Uterus (tissue), 3 donors: ENCODE measurements at regions not wholly inside any gene's neighbourhood (a gene's known extent, or its start where the extent isn't known, plus 50 kb on each side); places are given as distances from the start of the nearest gene placed in this dataset.
"Not testable (repeated sequence)": the region's sequence is repeated elsewhere in the genome, so short reads cannot be mapped to it uniquely, and the experiment has no call there.

Source experiments
- DNase-seq, 2 donors: peaks; one replicate each; pipeline ENCODE4 v3.0.0-alpha.2; 2019 to 2020
- H3K27ac ChIP-seq, 2 donors: fragments of 200-600 bp; sonication (generic); 1 replicate in 1 of 2; 2 replicates in 1 of 2; pipeline ENCODE4 v1.5.1; 2016 to 2018
- H3K27me3 ChIP-seq, 2 donors: fragments of 200-600 bp; sonication (generic); one replicate each; pipeline ENCODE4 v1.5.1; 2018 to 2019; ENCODE audit warnings: control low read depth in 1 of 2
- H3K36me3 ChIP-seq, 2 donors: fragments of 200-600 bp; sonication (generic); one replicate each; pipeline ENCODE4 v1.5.1; 2019; ENCODE audit warnings: control low read depth in 1 of 2
- H3K4me1 ChIP-seq, 2 donors: fragments of 200-600 bp; sonication (generic); one replicate each; pipeline ENCODE4 v1.5.1; 2018 to 2019; ENCODE audit warnings: control low read depth in 1 of 2
- H3K4me3 ChIP-seq, 2 donors: fragments of 200-600 bp; sonication (generic); 1 replicate in 1 of 2; 2 replicates in 1 of 2; pipeline ENCODE4 v1.5.1; 2018 to 2019; ENCODE audit warnings: mild to moderate bottlenecking in 1 of 2
- H3K9me3 ChIP-seq, 2 donors: fragments of 200-600 bp; sonication (generic); one replicate each; pipeline ENCODE4 v1.5.1; 2019; ENCODE audit warnings: control low read depth in 1 of 2
- CTCF ChIP-seq, 4 experiments: fragments of 200-600 bp in 2 of 4; fragments of 450-650 bp in 2 of 4; sonication (generic) in 2 of 4; IDR thresholded peaks; one replicate each; pipeline ENCODE4 v1.5.1; 2016 to 2019; ENCODE audit warnings: antibody characterized with exemption in 4 of 4, mild to moderate bottlenecking in 2 of 4, moderate library complexity in 1 of 4
- POLR2A ChIP-seq, 2 donors: fragments of 450-650 bp; IDR thresholded peaks; one replicate each; pipeline ENCODE4 v1.6.1; 2016; ENCODE audit warnings: antibody characterized with exemption in 2 of 2, mild to moderate bottlenecking in 1 of 2, moderate library complexity in 1 of 2
- intact Hi-C: fragments of 100-400 bp; cut with DNase I; formaldehyde crosslinking; loops from one replicate; pipeline ENCODE4 v1.15.1; 2023; ENCODE audit warnings: low total_unique reads
- donor health status: DM: yes; HTN: yes; CAD: no.

DNA sequence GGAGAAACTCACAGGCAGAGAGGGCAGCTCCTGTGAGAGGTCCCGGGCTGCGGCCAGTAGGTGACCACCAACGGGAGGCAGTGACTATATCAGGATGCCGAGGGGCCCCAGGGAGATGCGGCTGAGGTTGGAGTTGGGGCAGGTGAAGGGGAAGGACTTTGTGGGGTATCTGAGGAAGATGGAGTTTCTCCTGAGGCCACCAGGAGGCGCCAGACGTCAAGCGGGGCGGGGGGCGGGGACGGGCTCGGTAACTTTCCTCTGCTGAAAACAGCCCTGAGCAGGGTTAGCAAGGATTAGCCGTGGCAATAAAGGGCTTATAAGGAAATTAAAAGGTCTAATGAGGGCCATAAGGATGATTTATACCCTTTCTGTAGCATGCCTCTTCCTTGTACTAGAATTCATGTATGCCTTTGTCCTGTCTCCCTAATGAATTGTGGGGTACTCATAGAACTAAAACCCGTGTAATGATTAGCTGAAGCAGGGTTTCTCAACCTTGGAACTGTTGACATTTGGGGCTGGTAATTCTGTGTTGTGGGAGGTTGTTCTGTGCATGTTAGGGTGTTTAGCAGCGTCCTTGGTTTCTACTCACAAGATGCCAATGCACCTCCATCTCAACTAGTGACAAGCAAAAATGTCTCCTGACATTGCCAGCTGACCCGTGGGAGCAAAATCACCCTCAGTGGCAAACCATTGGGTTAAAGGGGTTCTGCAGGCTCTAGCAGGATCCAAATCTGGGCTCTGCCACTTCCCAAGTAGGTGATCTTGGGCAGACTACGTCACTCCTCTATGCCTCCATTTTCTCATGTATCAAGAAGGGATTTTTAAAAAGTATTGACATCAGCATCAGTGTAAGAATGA, 74.8 kb upstream of the GRIN2A start:
- DNase-seq, result peak in 1 of 2 donors; percentile 13
- H3K4me1 ChIP-seq, result no peaks in the 10 kb centered on the region
- H3K9me3 ChIP-seq, result no peaks in the 10 kb centered on the region
- no peak overlapping the region for H3K27ac ChIP-seq
- intact Hi-C loops, result no loop called here
- H3K4me3 ChIP-seq, result no peak overlapping the region
- TF ChIP-seq CTCF (IDR thresholded peaks at IDR 0.05) (peak; percentile 47 to 60 (median 51)), POLR2A (IDR thresholded peaks at IDR 0.05) (no peak)
- no peaks in the 10 kb centered on the region for H3K27me3 ChIP-seq
- no peaks in the 10 kb centered on the region for H3K36me3 ChIP-seq

GRCh38 chr16:10257642-10258251, 75.5 kb upstream of the GRIN2A start:
- H3K27ac ChIP-seq, H3K4me3 ChIP-seq, H3K27me3 ChIP-seq, intact Hi-C loops, H3K36me3 ChIP-seq, DNase-seq, H3K4me1 ChIP-seq, H3K9me3 ChIP-seq: not testable (repeated sequence)

GRCh38 chr16:10258930-10259603, 76.8 kb upstream of the GRIN2A start:
- H3K4me1 ChIP-seq, H3K36me3 ChIP-seq, H3K27ac ChIP-seq, intact Hi-C loops, DNase-seq, H3K9me3 ChIP-seq, H3K27me3 ChIP-seq, H3K4me3 ChIP-seq: not testable (repeated sequence)

- TF ChIP-seq POLR2A (IDR thresholded peaks at IDR 0.05), result no peak
- TF ChIP-seq CTCF (IDR thresholded peaks at IDR 0.05), result no peak
- Histone ChIP-seq H3K4me1 (no peaks in the 10 kb centered on the region), H3K4me3 (no peak overlapping the region), H3K36me3 (no peaks in the 10 kb centered on the region), H3K27me3 (no peaks in the 10 kb centered on the region), H3K9me3 (no peaks in the 10 kb centered on the region), H3K27ac (no peak overlapping the region)
- DNase-seq, result no peak
- intact Hi-C loops, result no loop called here
These were observed 78.8 kb upstream of the GRIN2A start for GRCh38 chr16:10261077-10261476.

- H3K9me3 ChIP-seq, H3K27me3 ChIP-seq, H3K4me1 ChIP-seq, H3K36me3 ChIP-seq, intact Hi-C loops, DNase-seq, H3K27ac ChIP-seq, H3K4me3 ChIP-seq: not testable (repeated sequence)
These were observed 79.3 kb upstream of the GRIN2A start for GRCh38 chr16:10261526-10261925.

DNA sequence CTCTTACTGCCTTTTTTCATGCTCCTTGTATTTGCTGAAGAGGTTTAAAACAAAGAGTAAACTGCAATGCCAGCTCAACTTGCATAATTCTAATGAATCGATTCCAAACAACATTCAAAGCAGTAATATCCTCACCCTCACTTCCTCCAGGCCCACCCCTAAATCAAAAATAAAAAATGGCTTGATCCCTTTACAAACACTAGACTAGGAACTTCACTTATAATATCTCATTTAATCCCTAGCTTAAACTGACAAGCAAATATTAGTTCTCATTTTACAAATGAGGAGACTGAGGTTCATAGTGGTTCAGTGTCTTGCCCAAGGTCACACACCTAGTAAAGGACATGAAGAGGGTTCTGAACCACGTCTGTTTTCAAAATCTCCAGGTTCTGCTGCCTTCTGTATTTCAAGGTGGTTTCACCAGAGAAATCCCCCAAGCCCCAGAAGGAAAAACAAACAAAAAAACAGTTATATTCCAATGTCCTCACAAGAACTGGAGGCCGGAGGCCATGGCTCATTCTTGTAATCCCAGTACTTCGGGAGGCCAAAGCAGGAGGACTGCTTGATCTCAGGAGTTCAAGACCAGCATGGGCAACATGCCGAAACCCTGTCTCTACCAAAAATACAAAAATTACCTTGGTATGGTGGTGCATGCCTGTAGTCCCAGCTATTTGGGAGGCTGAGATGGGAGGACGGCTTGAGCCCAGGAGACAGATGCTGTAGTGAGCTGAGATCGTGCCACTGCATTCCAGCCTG, 80.3 kb upstream of the GRIN2A start:
- Histone ChIP-seq H3K27me3 (no peaks in the 10 kb centered on the region), H3K4me1 (no peaks in the 10 kb centered on the region), H3K36me3 (no peaks in the 10 kb centered on the region), H3K4me3 (no peak overlapping the region), H3K27ac (no peak overlapping the region), H3K9me3 (no peaks in the 10 kb centered on the region)
- intact Hi-C loops, result no loop called here
- TF ChIP-seq CTCF (IDR thresholded peaks at IDR 0.05), result no peak
- no peak for TF ChIP-seq POLR2A (IDR thresholded peaks at IDR 0.05)
- no peak for DNase-seq
